ENCODE measurements at regions not wholly inside any gene's neighbourhood (a gene's known extent, or its start where the extent isn't known, plus 50 kb on each side); places are given as distances from the start of the nearest gene placed in this dataset.

DNA sequence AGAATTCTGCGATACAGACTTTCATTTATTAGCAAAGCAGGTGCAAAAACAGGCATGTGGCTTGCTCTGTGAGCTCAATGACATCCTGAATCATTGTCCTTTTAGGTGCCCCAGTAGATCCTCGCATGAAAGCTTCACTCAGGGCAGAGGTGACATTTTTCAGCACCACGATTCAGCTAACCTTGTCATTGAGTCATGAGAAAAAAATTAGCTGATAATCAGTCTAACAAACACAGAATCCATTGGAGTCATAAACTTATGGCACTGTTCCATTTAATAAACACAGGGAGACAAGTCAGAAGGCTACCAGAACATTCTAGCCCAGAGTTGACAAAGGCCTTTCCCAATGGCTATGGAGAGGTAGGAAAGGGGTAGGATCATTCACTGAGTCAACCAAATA lies 104.8 kb upstream of the RAD23B start:
- Histone ChIP-seq H3K36me3 (replicated peaks in 1 of 2; ENCODE audit: control extremely low read depth in 1 of 2, control insufficient read depth in 1 of 2, extremely low read depth in 1 of 2, insufficient read depth in 2 of 2, low read length in 1 of 2) (no peaks in the 10 kb centered on the region), H3K27ac (ENCODE audit: low read length in 2 of 2) (no peak overlapping the region), H3K4me3 (ENCODE audit: control extremely low read depth in 1 of 5, extremely low read depth in 1 of 5, insufficient read depth in 1 of 5, low read depth in 2 of 5, low read length in 4 of 5) (no peak overlapping the region), H2AFZ (ENCODE audit: insufficient read depth, low read depth, low read length, poor library complexity, severe bottlenecking) (no peak overlapping the region), H3K4me1 (ENCODE audit: control insufficient read depth in 2 of 2, insufficient read depth in 2 of 2, low read length in 2 of 2) (no peaks in the 10 kb centered on the region), H3K9me3 (ENCODE audit: control extremely low read depth in 1 of 3, control insufficient read depth in 2 of 3, insufficient read depth in 1 of 3, low read length in 2 of 3) (peaks cover 0 to 12% (median 10%) of the 10 kb centered on the region in 3 donors), H4K20me1 (ENCODE audit: control insufficient read depth, insufficient read depth, low read length, poor library complexity, severe bottlenecking) (no peaks in the 10 kb centered on the region), H3K79me2 (ENCODE audit: control insufficient read depth, insufficient read depth, low read length) (no peaks in the 10 kb centered on the region), H3K4me2 (replicated peaks; ENCODE audit: low read depth, low read length, poor library complexity, severe bottlenecking) (no peak overlapping the region), H3K9ac (ENCODE audit: low read length) (no peak overlapping the region), H3K27me3 (replicated peaks in 1 of 4; ENCODE audit: control extremely low read depth in 1 of 4, control insufficient read depth in 3 of 4, insufficient read depth in 4 of 4, low read length in 3 of 4) (peaks cover 0 to 11% (median 5%) of the 10 kb centered on the region in 4 experiments)
- DNase-seq, result no peak
- 94% methylated on average over 2 of the region's 3 CpGs for WGBS (ENCODE audit: insufficient coverage)
- Mint-ChIP-seq H3K9me3 (ENCODE audit: insufficient read depth) (peaks cover 9% of the 10 kb centered on the region), H3K4me3 (no peak overlapping the region), H3K27ac (no peak overlapping the region), H3K27me3 (peaks cover 51% of the 10 kb centered on the region), H3K4me1 (no peaks in the 10 kb centered on the region)
- ATAC-seq (ENCODE audit: low read depth), result no peak
- CTCF ChIA-PET, result no interaction called here
- POLR2A ChIA-PET, result no interaction called here
- TF ChIP-seq EZH2 (IDR thresholded peaks at IDR 0.05; ENCODE audit: borderline replicate concordance, insufficient read depth, low read depth, low read length, poor library complexity, severe bottlenecking), result no peak
- TF ChIP-seq, protein P1, sequence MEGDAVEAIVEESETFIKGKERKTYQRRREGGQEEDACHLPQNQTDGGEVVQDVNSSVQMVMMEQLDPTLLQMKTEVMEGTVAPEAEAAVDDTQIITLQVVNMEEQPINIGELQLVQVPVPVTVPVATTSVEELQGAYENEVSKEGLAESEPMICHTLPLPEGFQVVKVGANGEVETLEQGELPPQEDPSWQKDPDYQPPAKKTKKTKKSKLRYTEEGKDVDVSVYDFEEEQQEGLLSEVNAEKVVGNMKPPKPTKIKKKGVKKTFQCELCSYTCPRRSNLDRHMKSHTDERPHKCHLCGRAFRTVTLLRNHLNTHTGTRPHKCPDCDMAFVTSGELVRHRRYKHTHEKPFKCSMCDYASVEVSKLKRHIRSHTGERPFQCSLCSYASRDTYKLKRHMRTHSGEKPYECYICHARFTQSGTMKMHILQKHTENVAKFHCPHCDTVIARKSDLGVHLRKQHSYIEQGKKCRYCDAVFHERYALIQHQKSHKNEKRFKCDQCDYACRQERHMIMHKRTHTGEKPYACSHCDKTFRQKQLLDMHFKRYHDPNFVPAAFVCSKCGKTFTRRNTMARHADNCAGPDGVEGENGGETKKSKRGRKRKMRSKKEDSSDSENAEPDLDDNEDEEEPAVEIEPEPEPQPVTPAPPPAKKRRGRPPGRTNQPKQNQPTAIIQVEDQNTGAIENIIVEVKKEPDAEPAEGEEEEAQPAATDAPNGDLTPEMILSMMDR (IDR thresholded peaks at IDR 0.05), result no peak
- intact Hi-C loops (cut with micrococcal nuclease), result no loop called here

DNA sequence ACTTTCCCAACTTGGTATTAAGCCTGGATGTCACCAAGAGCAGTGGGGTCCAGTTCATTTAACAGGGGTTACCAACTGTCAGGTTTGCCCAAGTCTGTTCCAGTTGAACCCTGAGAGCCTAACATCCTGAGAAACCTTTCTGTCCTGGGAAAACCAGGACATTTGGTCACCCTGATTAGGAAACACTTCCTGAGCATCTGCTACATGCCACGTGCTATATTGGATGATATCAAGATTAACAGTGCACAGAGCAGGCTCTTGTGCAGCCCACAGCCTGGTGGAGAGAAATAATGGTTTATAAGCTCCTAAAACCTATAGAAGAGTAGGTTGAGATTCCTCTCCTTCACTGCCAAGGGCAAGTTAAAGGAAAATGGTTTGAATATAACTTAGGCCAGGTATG lies 102.9 kb upstream of the RAD23B start:
- Histone ChIP-seq H3K27ac (ENCODE audit: low read length in 2 of 2) (no peak overlapping the region), H3K9ac (ENCODE audit: low read length) (no peak overlapping the region), H3K79me2 (ENCODE audit: control insufficient read depth, insufficient read depth, low read length) (no peaks in the 10 kb centered on the region), H3K27me3 (replicated peaks in 1 of 4; ENCODE audit: control extremely low read depth in 1 of 4, control insufficient read depth in 3 of 4, insufficient read depth in 4 of 4, low read length in 3 of 4) (peaks cover 0 to 11% (median 8%) of the 10 kb centered on the region in 4 experiments), H3K4me1 (ENCODE audit: control insufficient read depth in 2 of 2, insufficient read depth in 2 of 2, low read length in 2 of 2) (no peaks in the 10 kb centered on the region), H3K4me2 (replicated peaks; ENCODE audit: low read depth, low read length, poor library complexity, severe bottlenecking) (no peak overlapping the region), H3K36me3 (replicated peaks in 1 of 2; ENCODE audit: control extremely low read depth in 1 of 2, control insufficient read depth in 1 of 2, extremely low read depth in 1 of 2, insufficient read depth in 2 of 2, low read length in 1 of 2) (no peaks in the 10 kb centered on the region), H3K4me3 (ENCODE audit: control extremely low read depth in 1 of 5, extremely low read depth in 1 of 5, insufficient read depth in 1 of 5, low read depth in 2 of 5, low read length in 4 of 5) (no peak overlapping the region), H4K20me1 (ENCODE audit: control insufficient read depth, insufficient read depth, low read length, poor library complexity, severe bottlenecking) (no peaks in the 10 kb centered on the region), H3K9me3 (ENCODE audit: control extremely low read depth in 1 of 3, control insufficient read depth in 2 of 3, insufficient read depth in 1 of 3, low read length in 2 of 3) (peaks cover 0 to 16% (median 14%) of the 10 kb centered on the region in 3 donors), H2AFZ (ENCODE audit: insufficient read depth, low read depth, low read length, poor library complexity, severe bottlenecking) (no peak overlapping the region)
- no peak for ATAC-seq (ENCODE audit: low read depth)
- Mint-ChIP-seq H3K9me3 (ENCODE audit: insufficient read depth) (peaks cover 12% of the 10 kb centered on the region), H3K4me1 (no peaks in the 10 kb centered on the region), H3K27ac (no peak overlapping the region), H3K4me3 (no peak overlapping the region), H3K27me3 (peaks cover 61% of the 10 kb centered on the region)
- ChIA-PET CTCF (interaction anchor here (0.6 kb wide), 1 partner anchor 30 kb away, joined by 3 read pairs; no protein-coding TSS in a partner anchor), POLR2A (no interaction called here)
- intact Hi-C loops (cut with micrococcal nuclease), result no loop called here
- DNase-seq, result no peak
- TF ChIP-seq, protein P1 (IDR thresholded peaks at IDR 0.05), result no peak
- TF ChIP-seq EZH2 (IDR thresholded peaks at IDR 0.05; ENCODE audit: borderline replicate concordance, insufficient read depth, low read depth, low read length, poor library complexity, severe bottlenecking), result no peak
- WGBS (ENCODE audit: insufficient coverage), result 57% methylated on average over 1 of the region's 1 CpG
